ENCODE measurements at regions not wholly inside any gene's neighbourhood (a gene's known extent, or its start where the extent isn't known, plus 50 kb on each side); places are given as distances from the start of the nearest gene placed in this dataset.

DNA sequence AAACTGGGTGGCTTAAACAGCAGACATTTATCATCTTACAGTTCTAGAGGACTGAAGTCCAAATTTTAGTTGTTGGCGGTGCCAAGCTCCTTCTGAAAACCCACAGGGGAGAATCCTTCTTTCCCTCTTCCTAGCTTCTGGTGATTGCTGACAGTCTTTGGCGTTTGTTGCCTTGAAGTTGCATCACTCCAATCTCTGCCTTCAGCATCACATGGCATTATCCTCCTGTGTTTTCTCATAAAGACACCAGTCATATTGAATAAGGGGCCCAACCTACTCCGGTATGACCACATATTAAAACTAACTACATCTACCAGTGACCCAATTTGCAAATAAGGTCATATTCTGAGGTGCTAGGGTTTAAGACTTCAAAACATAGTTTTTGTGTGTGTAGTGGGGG is 472.1 kb upstream of the IGFBP3 start:
- H3K9me3 Mint-ChIP-seq = peaks cover 0 to 16% (median 10%) of the 10 kb centered on the region in 7 donors
- H3K27ac Mint-ChIP-seq = no peak overlapping the region
- H3K27me3 Mint-ChIP-seq = no peaks in the 10 kb centered on the region
- no peak overlapping the region for H3K4me3 Mint-ChIP-seq
- H3K36me3 Mint-ChIP-seq = no peaks in the 10 kb centered on the region
- Histone ChIP-seq H3K36me3 (ENCODE audit: control insufficient read depth, insufficient read depth, low read length) (no peaks in the 10 kb centered on the region), H3K27me3 (ENCODE audit: control insufficient read depth, insufficient read depth, low read length) (no peaks in the 10 kb centered on the region), H3K4me3 (ENCODE audit: low read depth, low read length) (no peak overlapping the region), H3K4me1 (ENCODE audit: control insufficient read depth, insufficient read depth, low read length, poor library complexity, severe bottlenecking) (no peaks in the 10 kb centered on the region), H3K27ac (ENCODE audit: insufficient read depth, low read length, poor library complexity, severe bottlenecking) (no peak overlapping the region), H3K9me3 (ENCODE audit: control insufficient read depth in 2 of 2, low read length in 2 of 2) (no peaks in the 10 kb centered on the region)
- DNase-seq = no peak
- H3K4me1 Mint-ChIP-seq = no peaks in the 10 kb centered on the region
- ATAC-seq (ENCODE audit: low read depth in 2 of 2) = no peak

DNA sequence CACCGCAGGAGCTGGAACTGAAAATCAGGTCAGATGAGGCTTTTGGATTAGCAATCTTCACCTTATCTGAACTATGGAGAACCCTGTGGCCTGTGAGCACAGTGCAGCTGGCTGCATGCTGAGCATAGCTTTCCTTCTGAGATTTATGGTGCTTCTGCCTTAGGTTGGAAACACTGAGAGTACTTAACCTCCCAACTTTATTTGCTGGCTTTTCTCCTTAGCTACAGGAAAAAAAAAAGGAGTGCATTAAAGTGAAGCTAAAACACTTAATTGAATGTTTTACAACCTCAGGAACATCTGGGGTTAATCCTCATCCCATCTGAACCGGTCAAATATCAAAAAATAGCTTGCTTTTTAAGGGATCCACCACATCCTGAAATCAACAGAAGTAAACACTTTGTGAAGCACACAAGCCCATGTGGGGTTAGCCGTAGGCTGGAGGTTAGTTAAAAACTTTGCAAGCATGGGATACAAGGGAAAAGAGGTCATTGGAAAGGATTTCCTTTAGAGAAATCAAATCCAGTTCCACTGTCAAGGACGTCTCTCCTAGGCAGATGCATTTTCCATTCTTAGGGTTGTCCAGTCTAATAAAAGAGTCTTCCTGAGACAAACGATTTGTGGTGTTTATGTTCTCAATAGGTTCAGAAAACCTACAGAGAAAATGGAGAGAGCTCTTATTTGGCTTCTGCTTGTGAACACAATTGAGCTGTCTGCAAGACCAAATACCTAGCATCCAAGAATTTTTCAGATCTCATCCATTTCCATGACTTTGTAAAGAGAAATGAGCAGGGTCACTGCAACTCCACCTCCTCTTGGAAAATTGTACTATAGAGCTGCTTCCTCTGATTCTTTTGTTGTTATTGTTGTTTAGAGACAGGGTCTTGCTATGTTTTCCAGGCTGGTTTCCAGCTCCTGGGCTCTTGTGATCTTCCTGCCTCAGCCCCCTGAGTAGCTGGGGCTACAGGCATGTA is 470.4 kb upstream of the IGFBP3 start:
- no peaks in the 10 kb centered on the region for H3K4me1 Mint-ChIP-seq
- H3K9me3 Mint-ChIP-seq = peaks cover 0 to 21% (median 6%) of the 10 kb centered on the region in 7 donors
- no peak overlapping the region for H3K4me3 Mint-ChIP-seq
- no peaks in the 10 kb centered on the region for H3K27me3 Mint-ChIP-seq
- H3K27ac Mint-ChIP-seq = no peak overlapping the region
- Histone ChIP-seq H3K4me3 (ENCODE audit: low read depth, low read length) (no peak overlapping the region), H3K27ac (ENCODE audit: insufficient read depth, low read length, poor library complexity, severe bottlenecking) (no peak overlapping the region), H3K4me1 (ENCODE audit: control insufficient read depth, insufficient read depth, low read length, poor library complexity, severe bottlenecking) (no peaks in the 10 kb centered on the region), H3K27me3 (ENCODE audit: control insufficient read depth, insufficient read depth, low read length) (no peaks in the 10 kb centered on the region), H3K9me3 (ENCODE audit: control insufficient read depth in 2 of 2, low read length in 2 of 2) (no peaks in the 10 kb centered on the region), H3K36me3 (ENCODE audit: control insufficient read depth, insufficient read depth, low read length) (no peaks in the 10 kb centered on the region)
- no peak for DNase-seq
- ATAC-seq (ENCODE audit: low read depth in 2 of 2) = no peak
- no peaks in the 10 kb centered on the region for H3K36me3 Mint-ChIP-seq

DNA sequence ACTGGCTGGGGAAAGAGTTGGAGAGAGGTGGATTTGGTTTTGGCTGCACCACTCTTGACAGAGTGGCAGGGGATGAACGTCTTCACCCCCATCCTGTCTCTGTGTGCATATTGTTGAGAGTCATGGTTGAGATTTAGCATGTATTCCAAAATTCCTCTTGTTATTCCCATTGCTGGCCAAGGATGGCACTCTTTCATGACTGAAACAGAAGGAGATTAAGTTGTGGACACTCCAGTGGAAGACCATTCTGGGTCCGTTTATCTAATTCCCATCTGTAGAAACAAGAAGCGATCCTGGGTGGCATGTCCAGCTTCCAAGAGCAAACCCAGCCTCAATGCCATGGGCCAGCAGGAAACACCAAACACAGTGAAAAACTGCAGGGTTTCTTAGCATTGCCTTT is 469.0 kb upstream of the IGFBP3 start:
- Mint-ChIP-seq H3K9me3 (peaks cover 2 to 21% (median 6%) of the 10 kb centered on the region in 7 donors), H3K4me3 (no peak overlapping the region), H3K27ac (no peak overlapping the region), H3K36me3 (no peaks in the 10 kb centered on the region), H3K4me1 (no peaks in the 10 kb centered on the region), H3K27me3 (no peaks in the 10 kb centered on the region)
- DNase-seq (no peak), ATAC-seq (ENCODE audit: low read depth in 2 of 2) (no peak)
- Histone ChIP-seq H3K4me1 (ENCODE audit: control insufficient read depth, insufficient read depth, low read length, poor library complexity, severe bottlenecking) (no peaks in the 10 kb centered on the region), H3K36me3 (ENCODE audit: control insufficient read depth, insufficient read depth, low read length) (no peaks in the 10 kb centered on the region), H3K4me3 (ENCODE audit: low read depth, low read length) (no peak overlapping the region), H3K27me3 (ENCODE audit: control insufficient read depth, insufficient read depth, low read length) (no peaks in the 10 kb centered on the region), H3K27ac (ENCODE audit: insufficient read depth, low read length, poor library complexity, severe bottlenecking) (no peak overlapping the region), H3K9me3 (ENCODE audit: control insufficient read depth in 2 of 2, low read length in 2 of 2) (no peaks in the 10 kb centered on the region)

DNA sequence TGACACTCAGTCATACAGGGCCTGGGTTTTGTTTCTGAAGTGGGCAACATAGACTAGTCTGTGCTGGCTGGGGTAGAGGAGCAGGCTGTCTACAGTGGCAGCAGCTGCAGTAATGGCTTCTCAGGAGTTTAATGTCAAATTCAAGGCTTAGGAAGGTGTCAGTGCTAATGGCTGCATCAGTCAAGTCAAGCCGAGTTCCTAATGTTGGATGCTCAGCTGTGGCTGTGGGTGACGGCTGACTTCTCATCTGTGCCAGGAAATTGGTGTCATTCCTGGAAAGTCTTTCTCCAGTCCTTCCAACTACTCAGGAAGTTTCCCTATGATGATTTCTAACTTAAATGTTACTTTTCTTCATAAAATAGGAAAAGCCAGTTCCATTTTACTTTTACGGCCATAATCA is 468.1 kb upstream of the IGFBP3 start:
- no peaks in the 10 kb centered on the region for H3K36me3 ChIP-seq (ENCODE audit: control insufficient read depth, insufficient read depth, low read length)
- H3K4me1 Mint-ChIP-seq = no peaks in the 10 kb centered on the region
- DNase-seq = no peak
- H3K4me1 ChIP-seq (ENCODE audit: control insufficient read depth, insufficient read depth, low read length, poor library complexity, severe bottlenecking) = no peaks in the 10 kb centered on the region
- no peaks in the 10 kb centered on the region for H3K27me3 Mint-ChIP-seq
- H3K9me3 ChIP-seq (ENCODE audit: control insufficient read depth in 2 of 2, low read length in 2 of 2) = no peaks in the 10 kb centered on the region
- H3K9me3 Mint-ChIP-seq = peaks cover 2 to 21% (median 6%) of the 10 kb centered on the region in 7 donors
- no peak for ATAC-seq (ENCODE audit: low read depth in 2 of 2)
- no peak overlapping the region for H3K4me3 ChIP-seq (ENCODE audit: low read depth, low read length)
- no peak overlapping the region for H3K27ac ChIP-seq (ENCODE audit: insufficient read depth, low read length, poor library complexity, severe bottlenecking)
- H3K4me3 Mint-ChIP-seq = no peak overlapping the region
- no peaks in the 10 kb centered on the region for H3K36me3 Mint-ChIP-seq
- H3K27me3 ChIP-seq (ENCODE audit: control insufficient read depth, insufficient read depth, low read length) = no peaks in the 10 kb centered on the region
- H3K27ac Mint-ChIP-seq = no peak overlapping the region

DNA sequence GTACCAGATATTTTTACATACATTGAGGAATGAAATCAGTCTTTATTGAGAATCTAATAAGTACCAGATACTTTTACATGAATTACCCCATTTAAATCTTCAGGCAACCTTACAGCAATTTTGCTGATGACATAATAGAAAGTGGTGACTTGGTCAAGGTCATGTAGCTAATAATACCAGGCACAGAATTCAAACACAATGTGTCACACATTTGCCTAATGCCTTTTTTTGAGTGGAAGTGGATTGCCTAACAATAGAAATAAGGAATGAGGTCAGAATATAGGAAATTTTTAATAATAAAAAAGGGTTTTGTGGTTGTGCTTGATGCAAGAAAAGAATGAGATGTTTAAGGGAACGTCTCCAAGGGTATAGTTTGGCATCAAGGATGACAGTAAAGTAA is 466.6 kb upstream of the IGFBP3 start:
- Mint-ChIP-seq H3K27me3 (no peaks in the 10 kb centered on the region), H3K9me3 (peaks cover 1 to 24% (median 8%) of the 10 kb centered on the region in 7 donors), H3K4me1 (no peaks in the 10 kb centered on the region), H3K36me3 (no peaks in the 10 kb centered on the region), H3K4me3 (no peak overlapping the region), H3K27ac (no peak overlapping the region)
- Histone ChIP-seq H3K4me1 (ENCODE audit: control insufficient read depth, insufficient read depth, low read length, poor library complexity, severe bottlenecking) (no peaks in the 10 kb centered on the region), H3K4me3 (ENCODE audit: low read depth, low read length) (no peak overlapping the region), H3K9me3 (ENCODE audit: control insufficient read depth in 2 of 2, low read length in 2 of 2) (no peaks in the 10 kb centered on the region), H3K27me3 (ENCODE audit: control insufficient read depth, insufficient read depth, low read length) (no peaks in the 10 kb centered on the region), H3K36me3 (ENCODE audit: control insufficient read depth, insufficient read depth, low read length) (no peaks in the 10 kb centered on the region), H3K27ac (ENCODE audit: insufficient read depth, low read length, poor library complexity, severe bottlenecking) (no peak overlapping the region)
- ATAC-seq (ENCODE audit: low read depth in 2 of 2) (no peak), DNase-seq (no peak)

DNA sequence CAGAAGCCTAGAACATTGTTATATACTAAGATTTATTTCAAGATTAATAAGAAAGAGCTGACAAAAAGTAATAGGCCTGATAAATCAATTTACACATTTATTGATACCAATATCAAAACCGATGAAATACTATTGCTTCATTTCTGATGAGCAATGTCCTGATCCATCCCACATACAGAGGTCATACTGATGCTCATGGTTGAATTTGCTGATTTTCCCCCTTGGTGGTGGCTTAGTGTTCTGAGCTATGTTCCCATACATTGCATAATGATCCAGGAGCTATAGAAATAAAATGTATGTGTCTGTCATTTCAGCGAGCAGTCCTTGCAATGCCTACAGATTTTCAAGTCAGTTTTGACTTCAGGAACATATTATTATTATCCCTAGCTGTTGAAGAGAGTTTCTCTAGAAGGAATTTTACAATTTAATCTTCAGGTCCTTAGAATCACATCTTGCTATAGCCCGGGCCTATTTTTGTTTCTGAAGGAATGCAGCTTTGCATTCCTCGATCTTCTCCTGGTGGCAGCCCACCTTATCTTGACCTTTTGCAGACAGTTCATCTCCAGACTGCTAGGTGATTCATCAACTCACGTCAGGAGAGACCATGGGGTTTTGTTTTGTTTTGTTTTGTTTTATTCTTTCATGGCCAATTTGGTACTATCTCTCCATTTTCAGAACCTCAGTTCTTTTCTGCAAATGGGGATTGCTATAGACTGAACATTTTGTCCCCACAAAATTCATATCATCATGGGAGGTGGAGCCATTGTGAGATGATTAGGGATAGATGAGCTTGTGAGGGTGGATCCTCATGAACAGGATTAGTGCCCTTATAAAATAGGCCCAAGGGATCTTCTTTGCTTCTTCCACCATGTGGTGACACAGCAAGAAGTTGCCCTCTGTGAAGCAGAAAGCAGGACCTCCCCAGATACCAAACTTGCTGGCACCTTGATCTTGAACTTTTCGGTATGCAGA is 465.6 kb upstream of the IGFBP3 start:
- Mint-ChIP-seq H3K4me3 (no peak overlapping the region), H3K36me3 (no peaks in the 10 kb centered on the region), H3K9me3 (peaks cover 1 to 18% (median 4%) of the 10 kb centered on the region in 7 donors), H3K27me3 (no peaks in the 10 kb centered on the region), H3K4me1 (no peaks in the 10 kb centered on the region), H3K27ac (no peak overlapping the region)
- DNase-seq (no peak), ATAC-seq (ENCODE audit: low read depth in 2 of 2) (no peak)
- no peak overlapping the region for H3K4me3 ChIP-seq (ENCODE audit: low read depth, low read length)
- no peaks in the 10 kb centered on the region for H3K4me1 ChIP-seq (ENCODE audit: control insufficient read depth, insufficient read depth, low read length, poor library complexity, severe bottlenecking)
- H3K9me3 ChIP-seq (ENCODE audit: control insufficient read depth in 2 of 2, low read length in 2 of 2) = no peaks in the 10 kb centered on the region
- no peaks in the 10 kb centered on the region for H3K36me3 ChIP-seq (ENCODE audit: control insufficient read depth, insufficient read depth, low read length)
- H3K27ac ChIP-seq (ENCODE audit: insufficient read depth, low read length, poor library complexity, severe bottlenecking) = no peak overlapping the region
- H3K27me3 ChIP-seq (ENCODE audit: control insufficient read depth, insufficient read depth, low read length) = no peaks in the 10 kb centered on the region

DNA sequence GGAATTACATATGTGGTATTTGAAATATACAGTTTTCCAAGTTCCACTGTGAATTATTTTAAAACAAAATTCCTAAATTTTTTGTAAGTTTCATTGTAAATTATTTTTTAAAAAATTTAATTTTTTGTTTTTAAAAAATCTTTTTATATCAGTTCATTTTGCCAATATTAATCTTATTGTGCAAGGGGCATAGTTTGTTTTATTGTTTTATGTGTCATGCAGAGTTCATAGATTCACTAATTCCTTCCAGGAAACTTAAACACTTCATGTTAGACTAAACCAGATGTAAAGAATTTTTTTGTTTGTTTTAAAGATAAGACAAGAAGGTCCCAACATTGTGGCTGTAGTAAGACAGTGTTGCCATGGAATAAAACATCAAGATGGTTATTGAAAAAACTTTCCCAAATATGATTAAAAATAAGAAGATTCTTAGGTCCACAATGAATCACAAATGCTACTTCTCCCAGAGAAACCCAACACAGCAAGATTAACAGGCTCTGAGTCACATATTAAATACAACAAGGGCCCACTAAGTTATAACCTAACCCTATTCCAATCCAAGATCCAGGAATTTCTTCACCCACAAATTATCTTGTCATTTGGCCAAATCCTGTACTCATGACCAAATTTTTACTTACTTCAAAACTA is 464.7 kb upstream of the IGFBP3 start:
- Mint-ChIP-seq H3K27ac (no peak overlapping the region), H3K4me1 (no peaks in the 10 kb centered on the region), H3K9me3 (peaks cover 0 to 18% (median 4%) of the 10 kb centered on the region in 7 donors), H3K36me3 (no peaks in the 10 kb centered on the region), H3K4me3 (no peak overlapping the region), H3K27me3 (no peaks in the 10 kb centered on the region)
- Histone ChIP-seq H3K9me3 (ENCODE audit: control insufficient read depth in 2 of 2, low read length in 2 of 2) (no peaks in the 10 kb centered on the region), H3K4me1 (ENCODE audit: control insufficient read depth, insufficient read depth, low read length, poor library complexity, severe bottlenecking) (no peaks in the 10 kb centered on the region), H3K27ac (ENCODE audit: insufficient read depth, low read length, poor library complexity, severe bottlenecking) (no peak overlapping the region), H3K4me3 (ENCODE audit: low read depth, low read length) (no peak overlapping the region), H3K27me3 (ENCODE audit: control insufficient read depth, insufficient read depth, low read length) (no peaks in the 10 kb centered on the region), H3K36me3 (ENCODE audit: control insufficient read depth, insufficient read depth, low read length) (no peaks in the 10 kb centered on the region)
- ATAC-seq (ENCODE audit: low read depth in 2 of 2) (no peak), DNase-seq (no peak)
